Mesendoderm (in vitro differentiated cells): ENCODE measurements at regions not wholly inside any gene's neighbourhood (a gene's known extent, or its start where the extent isn't known, plus 50 kb on each side); places are given as distances from the start of the nearest gene placed in this dataset.
A peak's percentile ranks its signal among the peaks of the same experiment; 100 is the strongest.

Experiments
- DNase-seq: peaks from one replicate; pipeline ENCODE4 v3.0.0; 2013
- H2AK5ac ChIP-seq: 2 replicates; pipeline ENCODE4 v1.6.1; 2013; ENCODE audit warnings: low read length, inconsistent platforms
- H2BK120ac ChIP-seq: 2 replicates; pipeline ENCODE4 v1.6.1; 2013; ENCODE audit warnings: low read depth, mild to moderate bottlenecking, low read length, moderate library complexity, mixed read lengths
- H2BK15ac ChIP-seq: replicated peaks from 2 replicates; pipeline ENCODE4 v1.6.1; 2013; ENCODE audit warnings: low read depth, mild to moderate bottlenecking, moderate library complexity
- H2BK5ac ChIP-seq: 2 replicates; pipeline ENCODE4 v1.6.1; 2013; ENCODE audit warnings: low read length, inconsistent platforms
- H3K18ac ChIP-seq: 2 replicates; pipeline ENCODE4 v1.6.1; 2013; ENCODE audit warnings: mild to moderate bottlenecking, low read length, mixed read lengths
- H3K23ac ChIP-seq: one replicate; pipeline ENCODE4 v1.6.1; 2013; ENCODE audit warnings: low read length
- H3K27ac ChIP-seq: 2 replicates; pipeline ENCODE4 v1.5.1; 2013; ENCODE audit warnings: low read depth, mild to moderate bottlenecking, inconsistent platforms, low read length, moderate library complexity
- H3K27me3 ChIP-seq: 2 replicates; pipeline ENCODE4 v1.6.1; 2013; ENCODE audit warnings: low read length, control low read depth, mild to moderate bottlenecking, inconsistent platforms; ENCODE audit not compliant: insufficient read depth, poor library complexity
- H3K36me3 ChIP-seq: 2 replicates; pipeline ENCODE4 v1.6.1; 2013; ENCODE audit warnings: low read length, inconsistent platforms; ENCODE audit not compliant: control insufficient read depth, insufficient read depth
- H3K4ac ChIP-seq: one replicate; pipeline ENCODE4 v1.6.1; 2013; ENCODE audit warnings: low read depth, mild to moderate bottlenecking, low read length, moderate library complexity
- H3K4me1 ChIP-seq: 2 replicates; pipeline ENCODE4 v1.6.1; 2013; ENCODE audit warnings: low read depth, low read length, inconsistent platforms; ENCODE audit not compliant: control insufficient read depth
- H3K4me2 ChIP-seq: 2 replicates; pipeline ENCODE4 v1.6.1; 2013; ENCODE audit warnings: low read length
- H3K4me3 ChIP-seq: 2 replicates; pipeline ENCODE4 v1.5.1; 2013; ENCODE audit warnings: mild to moderate bottlenecking, low read length
- H3K56ac ChIP-seq: one replicate; pipeline ENCODE4 v1.6.1; 2013; ENCODE audit warnings: low read length
- H3K79me1 ChIP-seq: 2 replicates; pipeline ENCODE4 v1.6.1; 2013; ENCODE audit warnings: low read length, inconsistent platforms
- H3K79me2 ChIP-seq: 2 replicates; pipeline ENCODE4 v1.6.1; 2013; ENCODE audit warnings: mild to moderate bottlenecking, low read length; ENCODE audit not compliant: control insufficient read depth, insufficient read depth
- H3K9ac ChIP-seq: 2 replicates; pipeline ENCODE4 v1.6.1; 2013; ENCODE audit warnings: low read length, inconsistent platforms
- H4K5ac ChIP-seq: one replicate; pipeline ENCODE4 v1.6.1; 2013; ENCODE audit warnings: low read length
- H4K8ac ChIP-seq: one replicate; pipeline ENCODE4 v1.6.1; 2013; ENCODE audit warnings: low read depth, mild to moderate bottlenecking, control low read depth, low read length, moderate library complexity
- WGBS: extraction: QIAGEN DNeasy Blood & Tissue Kit; methylation state at CpG from one replicate; pipeline ENCODE4 v1.1.7; 2013; ENCODE audit warnings: low lambda C conversion rate, missing lambda C conversion rate; ENCODE audit not compliant: insufficient coverage; ENCODE audit errors: extremely low coverage; 5-methylcytosine and 5-hydroxymethylcytosine counted together

DNA sequence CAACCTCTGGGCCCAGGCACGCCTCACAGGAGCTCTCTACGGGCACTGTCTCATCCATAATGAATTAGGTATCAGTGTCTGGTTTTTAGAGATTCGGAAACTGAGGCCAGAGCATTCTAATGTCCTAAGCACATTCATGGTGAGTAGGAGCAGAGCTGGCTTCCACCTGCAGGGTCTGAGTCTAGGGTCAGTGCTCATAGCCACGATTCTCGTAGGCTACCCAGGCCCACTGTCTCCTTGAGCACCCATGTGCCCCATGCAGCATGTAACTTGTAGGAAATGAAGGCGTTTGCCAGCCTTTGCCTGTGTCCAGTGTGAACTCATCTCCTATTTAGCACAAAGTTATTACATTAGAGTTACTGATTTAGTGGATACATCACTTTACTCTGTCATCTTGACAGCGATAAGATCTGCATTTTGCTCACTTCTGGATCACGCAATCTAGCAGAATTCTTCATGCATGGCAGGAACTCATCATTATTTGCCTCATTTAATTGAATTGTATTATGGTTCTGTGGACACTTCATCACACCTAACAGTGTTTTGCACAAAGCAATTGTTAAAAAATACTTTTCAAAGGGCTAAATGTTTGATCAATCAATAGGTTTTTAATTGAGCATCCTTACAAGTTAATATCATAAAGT is 205.3 kb upstream of the SULF2 start:
- Histone ChIP-seq H3K4me1 (peaks cover 1% of the 10 kb centered on the region), H3K56ac (no peak overlapping the region), H3K79me2 (no peaks in the 10 kb centered on the region), H3K9ac (no peak overlapping the region), H4K8ac (no peak overlapping the region), H3K4me3 (no peak overlapping the region), H4K5ac (no peak overlapping the region), H3K27ac (no peak overlapping the region), H2BK5ac (no peak overlapping the region), H3K4ac (no peak overlapping the region), H3K18ac (no peak overlapping the region), H3K23ac (no peak overlapping the region), H2BK15ac (no peak overlapping the region), H3K36me3 (no peaks in the 10 kb centered on the region), H3K79me1 (no peaks in the 10 kb centered on the region), H3K4me2 (no peak overlapping the region), H2AK5ac (no peak overlapping the region), H2BK120ac (no peak overlapping the region), H3K27me3 (no peaks in the 10 kb centered on the region)
- no CpG with 5 or more reads among the region's 8 CpGs for WGBS
- no peak for DNase-seq

DNA sequence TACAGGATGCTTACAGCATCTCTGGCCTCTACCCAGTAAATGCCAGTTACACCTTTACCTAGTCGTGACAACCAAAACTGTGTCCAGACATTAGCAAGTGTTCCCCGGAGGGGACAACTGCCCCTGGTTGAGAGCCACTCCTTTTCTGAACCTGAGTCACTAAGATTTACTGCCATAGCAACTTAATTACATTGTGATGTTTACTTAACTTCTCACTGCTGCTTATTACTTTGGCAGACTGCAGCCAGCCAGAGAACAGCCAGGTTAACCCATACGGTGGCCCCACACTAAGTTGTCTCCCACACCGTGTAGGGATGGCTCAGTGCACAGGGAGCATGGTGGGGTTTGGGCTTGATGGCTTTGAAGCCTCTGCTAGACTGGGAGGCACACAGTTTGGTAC is 204.7 kb upstream of the SULF2 start:
- Histone ChIP-seq H2BK5ac (no peak overlapping the region), H3K23ac (no peak overlapping the region), H3K56ac (no peak overlapping the region), H3K79me1 (no peaks in the 10 kb centered on the region), H3K4me2 (no peak overlapping the region), H3K4me1 (peaks cover 1% of the 10 kb centered on the region), H3K79me2 (no peaks in the 10 kb centered on the region), H3K9ac (no peak overlapping the region), H4K8ac (no peak overlapping the region), H3K36me3 (no peaks in the 10 kb centered on the region), H2BK15ac (no peak overlapping the region), H2BK120ac (no peak overlapping the region), H3K18ac (no peak overlapping the region), H3K4ac (no peak overlapping the region), H4K5ac (no peak overlapping the region), H3K27me3 (no peaks in the 10 kb centered on the region), H3K27ac (no peak overlapping the region), H3K4me3 (no peak overlapping the region), H2AK5ac (no peak overlapping the region)
- no CpG with 5 or more reads among the region's 4 CpGs for WGBS
- DNase-seq, result no peak

DNA sequence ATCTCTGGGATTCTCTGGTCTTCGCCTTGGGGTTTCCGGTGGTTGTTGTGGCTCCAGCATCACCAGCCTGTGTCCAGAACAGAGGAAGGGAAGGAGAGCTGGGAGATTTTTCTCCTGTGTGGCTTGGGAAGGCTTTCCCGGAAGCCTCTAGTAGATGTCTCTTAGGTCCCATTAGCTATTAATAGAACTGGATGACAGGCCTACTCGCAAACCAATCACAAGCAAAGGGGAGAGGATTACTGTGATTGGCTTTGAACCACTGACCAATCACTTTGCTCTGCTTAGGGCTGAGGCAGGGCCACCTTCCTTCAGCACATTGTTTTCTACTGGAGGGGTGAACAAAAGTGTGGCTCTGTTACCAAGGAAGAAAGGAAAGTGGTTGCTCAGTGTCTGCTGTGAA is 203.4 kb upstream of the SULF2 start:
- H3K23ac ChIP-seq, result no peak overlapping the region
- H3K9ac ChIP-seq, result no peak overlapping the region
- no peak overlapping the region for H2AK5ac ChIP-seq
- H2BK5ac ChIP-seq, result no peak overlapping the region
- H3K79me1 ChIP-seq, result no peaks in the 10 kb centered on the region
- H3K4me3 ChIP-seq, result no peak overlapping the region
- H3K4ac ChIP-seq, result no peak overlapping the region
- no CpG with 5 or more reads among the region's 4 CpGs for WGBS
- no peak overlapping the region for H3K27ac ChIP-seq
- no peaks in the 10 kb centered on the region for H3K27me3 ChIP-seq
- no peak overlapping the region for H3K4me2 ChIP-seq
- no peak overlapping the region for H2BK15ac ChIP-seq
- no peaks in the 10 kb centered on the region for H3K79me2 ChIP-seq
- no peak overlapping the region for H2BK120ac ChIP-seq
- H3K56ac ChIP-seq, result no peak overlapping the region
- no peaks in the 10 kb centered on the region for H3K36me3 ChIP-seq
- H3K18ac ChIP-seq, result no peak overlapping the region
- H3K4me1 ChIP-seq, result peaks cover 1% of the 10 kb centered on the region
- no peak for DNase-seq
- H4K8ac ChIP-seq, result no peak overlapping the region
- no peak overlapping the region for H4K5ac ChIP-seq

DNA sequence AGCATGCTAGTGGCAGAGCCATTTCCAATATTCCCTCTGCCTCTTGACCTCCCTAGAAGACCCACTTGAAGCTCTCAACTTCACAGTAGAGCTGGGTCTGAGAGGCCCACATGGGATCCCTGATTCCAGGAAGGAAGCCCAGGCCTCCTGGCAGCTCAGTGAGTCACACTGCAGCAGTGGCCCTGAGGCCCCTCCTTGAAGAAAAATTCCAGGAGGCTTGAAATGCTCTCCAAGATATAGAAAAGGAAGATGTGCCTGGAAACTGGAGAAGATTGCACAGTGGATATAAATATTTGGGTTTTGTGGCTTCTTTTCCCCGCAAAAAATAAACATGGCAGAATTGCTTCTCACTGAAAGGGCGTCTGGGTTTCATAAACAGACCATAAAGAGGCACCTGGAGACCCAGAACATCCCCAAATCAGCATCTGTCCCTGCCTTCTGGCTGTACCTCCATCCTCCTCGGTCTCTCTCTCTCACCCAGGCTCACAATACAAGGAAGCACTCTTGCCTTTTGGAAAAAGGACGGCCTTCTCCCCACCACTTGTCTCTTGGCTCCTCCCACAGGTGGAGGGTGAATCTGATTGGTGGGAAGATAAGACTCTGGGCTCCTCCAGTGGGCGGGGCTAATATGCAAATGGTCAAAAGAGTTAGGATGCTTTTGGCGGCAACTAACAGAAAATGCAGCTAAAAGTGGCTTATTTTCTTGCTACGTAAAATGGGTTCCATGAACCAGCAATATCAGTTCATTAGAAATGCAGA is 200.0 kb upstream of the SULF2 start:
- peak; percentile 64 for DNase-seq

DNA sequence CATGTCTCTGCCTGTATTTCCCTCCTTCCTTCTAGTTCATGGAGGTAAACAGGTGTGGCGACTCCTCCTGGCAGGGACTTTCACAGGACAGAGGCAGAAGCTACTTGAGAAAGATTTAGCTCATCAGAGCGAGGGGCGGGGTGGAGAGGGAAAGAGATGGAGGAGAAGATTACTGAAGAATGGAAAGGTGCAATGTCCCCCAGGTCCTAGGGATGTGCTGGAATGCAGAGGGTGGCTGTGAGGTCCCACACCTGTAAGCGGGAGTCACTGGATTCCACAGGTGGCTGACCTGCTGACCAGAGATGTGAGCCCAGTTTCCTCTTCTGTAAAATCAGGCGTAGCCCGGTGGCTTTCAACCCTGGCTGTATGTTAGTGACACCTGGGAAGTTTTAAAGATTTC is 199.2 kb upstream of the SULF2 start:
- WGBS, result no CpG with 5 or more reads among the region's 6 CpGs
- Histone ChIP-seq H3K4me1 (no peaks in the 10 kb centered on the region), H3K27ac (no peak overlapping the region)

More for the DNA sequence above, 200.0 kb upstream of the SULF2 start:
- Histone ChIP-seq H3K56ac (no peak overlapping the region), H3K4me3 (no peak overlapping the region), H3K36me3 (no peaks in the 10 kb centered on the region), H4K5ac (no peak overlapping the region), H3K27me3 (no peaks in the 10 kb centered on the region), H3K23ac (no peak overlapping the region), H3K4ac (no peak overlapping the region), H4K8ac (no peak overlapping the region), H3K9ac (no peak overlapping the region), H3K79me1 (no peaks in the 10 kb centered on the region), H3K4me1 (no peaks in the 10 kb centered on the region), H3K4me2 (no peak overlapping the region), H2AK5ac (no peak overlapping the region), H3K27ac (no peak overlapping the region), H3K18ac (no peak overlapping the region), H3K79me2 (no peaks in the 10 kb centered on the region), H2BK120ac (no peak overlapping the region), H2BK15ac (no peak overlapping the region), H2BK5ac (no peak overlapping the region)
- no CpG with 5 or more reads among the region's 7 CpGs for WGBS

More for the DNA sequence above, 199.2 kb upstream of the SULF2 start:
- no peak overlapping the region for H3K18ac ChIP-seq
- no peak overlapping the region for H2AK5ac ChIP-seq
- H3K79me2 ChIP-seq, result no peaks in the 10 kb centered on the region
- H3K36me3 ChIP-seq, result no peaks in the 10 kb centered on the region
- no peak overlapping the region for H4K8ac ChIP-seq
- no peak overlapping the region for H3K23ac ChIP-seq
- no peak overlapping the region for H2BK120ac ChIP-seq
- H3K56ac ChIP-seq, result no peak overlapping the region
- H2BK5ac ChIP-seq, result no peak overlapping the region
- H3K4ac ChIP-seq, result no peak overlapping the region
- no peak overlapping the region for H3K4me2 ChIP-seq
- H3K9ac ChIP-seq, result no peak overlapping the region
- H2BK15ac ChIP-seq, result no peak overlapping the region
- no peaks in the 10 kb centered on the region for H3K27me3 ChIP-seq
- no peaks in the 10 kb centered on the region for H3K79me1 ChIP-seq
- DNase-seq, result no peak
- no peak overlapping the region for H3K4me3 ChIP-seq
- H4K5ac ChIP-seq, result no peak overlapping the region
